Natural killer cell (primary cell): ENCODE measurements at regions not wholly inside any gene's neighbourhood (a gene's known extent, or its start where the extent isn't known, plus 50 kb on each side); places are given as distances from the start of the nearest gene placed in this dataset.

Source experiments
- ATAC-seq, 3 donors: fragments of 150-1000 bp in 2 of 3; fragments of 200-7000 bp in 1 of 3; cut with Tn5 transposase; 1 replicate in 1 of 3; 2 replicates in 2 of 3; pipeline ENCODE4 v1.10.0; 2021; ENCODE audit warnings: mild to moderate bottlenecking in 2 of 3, moderate library complexity in 2 of 3
- DNase-seq, 2 donors: peaks; one replicate each; pipeline versions ENCODE4 v3.0.0 to v3.0.0-alpha.2; 2013 to 2021; ENCODE audit warnings: mixed read lengths in 1 of 2
- H3K27ac ChIP-seq: one replicate; pipeline ENCODE4 v1.5.1; 2013; ENCODE audit warnings: mild to moderate bottlenecking, low read length
- H3K27me3 ChIP-seq: one replicate; pipeline ENCODE4 v1.6.1; 2013; ENCODE audit warnings: low read length; ENCODE audit not compliant: control insufficient read depth, insufficient read depth
- H3K36me3 ChIP-seq: one replicate; pipeline ENCODE4 v1.6.1; 2013; ENCODE audit warnings: low read length; ENCODE audit not compliant: control insufficient read depth, insufficient read depth
- H3K4me1 ChIP-seq: one replicate; pipeline ENCODE4 v1.6.1; 2013; ENCODE audit warnings: low read length; ENCODE audit not compliant: control insufficient read depth, insufficient read depth
- H3K4me3 ChIP-seq: one replicate; pipeline ENCODE4 v1.5.1; 2013; ENCODE audit warnings: low read length
- H3K9me3 ChIP-seq: one replicate; pipeline ENCODE4 v1.6.1; 2013; ENCODE audit warnings: low read length; ENCODE audit not compliant: control insufficient read depth, insufficient read depth
- H3K27ac Mint-ChIP-seq, 2 donors: one replicate each; pipeline ENCODE4 v1.8.0; 2022; ENCODE audit warnings: mild to moderate bottlenecking in 2 of 2, mixed read lengths in 2 of 2, moderate library complexity in 1 of 2
- H3K27me3 Mint-ChIP-seq, 2 donors: one replicate each; pipeline ENCODE4 v1.8.0; 2022; ENCODE audit warnings: low read depth in 2 of 2, mixed read lengths in 2 of 2
- H3K36me3 Mint-ChIP-seq: one replicate; pipeline ENCODE4 v1.8.0; 2022; ENCODE audit warnings: mixed read lengths
- H3K4me1 Mint-ChIP-seq, 2 donors: one replicate each; pipeline ENCODE4 v1.8.0; 2022; ENCODE audit warnings: mixed read lengths in 2 of 2
- H3K4me3 Mint-ChIP-seq: one replicate; pipeline ENCODE4 v1.8.0; 2022; ENCODE audit warnings: mild to moderate bottlenecking, moderate library complexity, mixed read lengths
- H3K9me3 Mint-ChIP-seq, 2 donors: one replicate each; pipeline ENCODE4 v1.8.0; 2022; ENCODE audit warnings: mixed read lengths in 2 of 2
- CTCF ChIP-seq: fragments of 200-600 bp; IDR thresholded peaks from one replicate; pipeline ENCODE4 v1.8.0; 2022; ENCODE audit warnings: antibody characterized with exemption
- WGBS: methylation state at CpG from one replicate; pipeline ENCODE4 v1.1.7; 2013; ENCODE audit warnings: missing lambda C conversion rate; ENCODE audit not compliant: insufficient coverage; 5-methylcytosine and 5-hydroxymethylcytosine counted together
- intact Hi-C: fragments of 100-400 bp; cut with micrococcal nuclease; formaldehyde crosslinking; loops from one replicate; pipeline ENCODE4 v1.14.2; 2022

- no peaks in the 10 kb centered on the region for H3K4me1 ChIP-seq
- ATAC-seq = no peak
- H3K27ac ChIP-seq = no peak overlapping the region
- Mint-ChIP-seq H3K27me3 (peaks cover 18 to 38% of the 10 kb centered on the region in 2 donors), H3K27ac (no peak overlapping the region), H3K4me3 (no peak overlapping the region), H3K9me3 (no peaks in the 10 kb centered on the region), H3K4me1 (peaks cover 18 to 19% of the 10 kb centered on the region in 2 donors), H3K36me3 (no peaks in the 10 kb centered on the region)
- 66% methylated on average over 7 of the region's 7 CpGs for WGBS
- intact Hi-C loops = loop anchor here (1.0 to 10.0 kb wide), 6 partner anchors 54 to 467 kb away; partner anchors contain the start of gene CMKLR1
- no peak for TF ChIP-seq CTCF
- peaks cover 2% of the 10 kb centered on the region for H3K27me3 ChIP-seq
- H3K4me3 ChIP-seq = no peak overlapping the region
- H3K36me3 ChIP-seq = no peaks in the 10 kb centered on the region
- DNase-seq = no peak
- H3K9me3 ChIP-seq = no peaks in the 10 kb centered on the region
Measured at GRCh38 chr12:108457734-108458361, 57.2 kb upstream of the FICD start.

GRCh38 chr12:108457006-108457733, 57.9 kb upstream of the FICD start:
- Histone ChIP-seq H3K36me3 (no peaks in the 10 kb centered on the region), H3K4me1 (no peaks in the 10 kb centered on the region), H3K27me3 (peaks cover 2% of the 10 kb centered on the region), H3K4me3 (no peak overlapping the region), H3K9me3 (no peaks in the 10 kb centered on the region), H3K27ac (no peak overlapping the region)
- Mint-ChIP-seq H3K4me1 (peaks cover 18 to 19% of the 10 kb centered on the region in 2 donors), H3K27me3 (peaks cover 18 to 38% of the 10 kb centered on the region in 2 donors), H3K27ac (no peak overlapping the region), H3K9me3 (no peaks in the 10 kb centered on the region), H3K36me3 (no peaks in the 10 kb centered on the region), H3K4me3 (no peak overlapping the region)
- TF ChIP-seq CTCF = peak; percentile 89
- 49% methylated on average over 4 of the region's 4 CpGs for WGBS
- peak; percentile 68 to 90 (median 69) for ATAC-seq
- intact Hi-C loops = loop anchor here (1.0 to 10.0 kb wide), 6 partner anchors 55 to 466 kb away; partner anchors contain the start of gene CMKLR1
- DNase-seq = peak in 1 of 2 donors; percentile 48

- Histone ChIP-seq H3K4me1 (no peaks in the 10 kb centered on the region), H3K27ac (no peak overlapping the region), H3K9me3 (no peaks in the 10 kb centered on the region), H3K4me3 (no peak overlapping the region), H3K36me3 (no peaks in the 10 kb centered on the region), H3K27me3 (peaks cover 2% of the 10 kb centered on the region)
- Mint-ChIP-seq H3K36me3 (no peaks in the 10 kb centered on the region), H3K27ac (no peak overlapping the region), H3K9me3 (no peaks in the 10 kb centered on the region), H3K27me3 (peaks cover 26 to 49% of the 10 kb centered on the region in 2 donors), H3K4me3 (no peak overlapping the region), H3K4me1 (peaks cover 18 to 19% of the 10 kb centered on the region in 2 donors)
- ATAC-seq = peak in 1 of 3 donors; percentile 45
- intact Hi-C loops = loop anchor here (2.0 to 10.0 kb wide), 2 partner anchors 121 to 465 kb away; partner anchors contain the start of gene CMKLR1
- no peak for DNase-seq
- 33% methylated on average over 4 of the region's 4 CpGs for WGBS
- TF ChIP-seq CTCF = no peak
Measured at GRCh38 chr12:108455706-108456105, 59.4 kb upstream of the FICD start.
